ENCODE measurements at regions not wholly inside any gene's neighbourhood (a gene's known extent, or its start where the extent isn't known, plus 50 kb on each side); places are given as distances from the start of the nearest gene placed in this dataset.
"Not testable (repeated sequence)": the region's sequence is repeated elsewhere in the genome, so short reads cannot be mapped to it uniquely, and the experiment has no call there.

GRCh38 chr10:70991140-70992124 lies 103.1 kb upstream of the PCBD1 start:
- DNase-seq: no peak

GRCh38 chr10:70992436-70992835 lies 104.1 kb upstream of the PCBD1 start:
- no peak for DNase-seq

- DNase-seq: no peak
These were observed 104.7 kb upstream of the PCBD1 start for GRCh38 chr10:70993051-70993450.

- no peak for DNase-seq
These were observed 108.2 kb upstream of the PCBD1 start for GRCh38 chr10:70996549-70996948.

- DNase-seq: no peak
These were observed 108.9 kb upstream of the PCBD1 start for GRCh38 chr10:70997236-70997635.

GRCh38 chr10:70998086-70998485 lies 109.7 kb upstream of the PCBD1 start:
- DNase-seq: no peak

- no peak for DNase-seq
These were observed 113.1 kb upstream of the PCBD1 start for GRCh38 chr10:71001470-71001869.

- DNase-seq: no peak
These were observed 116.1 kb upstream of the PCBD1 start for GRCh38 chr10:71004176-71005075.

GRCh38 chr10:71005337-71006305 lies 117.3 kb upstream of the PCBD1 start:
- no peak for DNase-seq

GRCh38 chr10:71006506-71006905 lies 118.1 kb upstream of the PCBD1 start:
- no peak for DNase-seq

GRCh38 chr10:71007516-71007915 lies 119.2 kb upstream of the PCBD1 start:
- no peak for DNase-seq

- no peak for DNase-seq
These were observed 119.8 kb upstream of the PCBD1 start for GRCh38 chr10:71008150-71008549.

- DNase-seq: no peak
These were observed 120.8 kb upstream of the PCBD1 start for GRCh38 chr10:71009126-71009525.

- DNase-seq: no peak
These were observed 122.4 kb upstream of the PCBD1 start for GRCh38 chr10:71010730-71011129.

GRCh38 chr10:71011141-71011540 lies 122.8 kb upstream of the PCBD1 start:
- DNase-seq: no peak

GRCh38 chr10:71014021-71014805 lies 125.8 kb upstream of the PCBD1 start:
- DNase-seq: no peak

GRCh38 chr10:71015674-71016073 lies 127.3 kb upstream of the PCBD1 start:
- DNase-seq: no peak

GRCh38 chr10:71020061-71020460 lies 131.7 kb upstream of the PCBD1 start:
- not testable (repeated sequence) for DNase-seq

- no peak for DNase-seq
These were observed 133.0 kb upstream of the PCBD1 start for GRCh38 chr10:71021402-71021801.

GRCh38 chr10:71023704-71024283 lies 135.4 kb upstream of the PCBD1 start:
- DNase-seq: no peak

GRCh38 chr10:71024490-71024889 lies 136.1 kb upstream of the PCBD1 start:
- no peak for DNase-seq
